NOMO-1 treated with dmso at 0.1 percent for 144 hours (cell line): ENCODE measurements at regions not wholly inside any gene's neighbourhood (a gene's known extent, or its start where the extent isn't known, plus 50 kb on each side); places are given as distances from the start of the nearest gene placed in this dataset.
A peak's percentile ranks its signal among the peaks of the same experiment; 100 is the strongest.
"Not testable (repeated sequence)": the region's sequence is repeated elsewhere in the genome, so short reads cannot be mapped to it uniquely, and the experiment has no call there.

Experiments
- DNase-seq: peaks from one replicate; lab custom pipeline; 2025; ENCODE audit not compliant: unreplicated experiment; lab: John Stamatoyannopoulos, UW

GRCh38 chr5:126054577-126055347, 368.4 kb upstream of the GRAMD2B start:
- DNase-seq, result no peak

GRCh38 chr5:126055348-126055729, 367.9 kb upstream of the GRAMD2B start:
- DNase-seq, result no peak

GRCh38 chr5:126056352-126056751, 366.9 kb upstream of the GRAMD2B start:
- no peak for DNase-seq

- no peak for DNase-seq
Measured at GRCh38 chr5:126056851-126057622, 366.2 kb upstream of the GRAMD2B start.

- DNase-seq, result not testable (repeated sequence)
Measured at GRCh38 chr5:126058392-126058791, 364.8 kb upstream of the GRAMD2B start.

GRCh38 chr5:126062398-126063221, 360.6 kb upstream of the GRAMD2B start:
- no peak for DNase-seq

GRCh38 chr5:126065061-126065460, 358.1 kb upstream of the GRAMD2B start:
- DNase-seq, result no peak

- peak; percentile 36 for DNase-seq
Measured at GRCh38 chr5:126066836-126067235, 356.4 kb upstream of the GRAMD2B start.

GRCh38 chr5:126067404-126067803, 355.8 kb upstream of the GRAMD2B start:
- DNase-seq, result no peak

- no peak for DNase-seq
Measured at GRCh38 chr5:126069329-126069728, 353.9 kb upstream of the GRAMD2B start.

GRCh38 chr5:126070481-126070880, 352.7 kb upstream of the GRAMD2B start:
- DNase-seq, result no peak

- no peak for DNase-seq
Measured at GRCh38 chr5:126074538-126074937, 348.7 kb upstream of the GRAMD2B start.

- no peak for DNase-seq
Measured at GRCh38 chr5:126079266-126079665, 343.9 kb upstream of the GRAMD2B start.

GRCh38 chr5:126081209-126081608, 342.0 kb upstream of the GRAMD2B start:
- no peak for DNase-seq

GRCh38 chr5:126093041-126093440, 330.2 kb upstream of the GRAMD2B start:
- no peak for DNase-seq

- no peak for DNase-seq
Measured at GRCh38 chr5:126093718-126094117, 329.5 kb upstream of the GRAMD2B start.

- DNase-seq, result no peak
Measured at GRCh38 chr5:126094991-126095390, 328.2 kb upstream of the GRAMD2B start.

GRCh38 chr5:126096442-126097006, 326.7 kb upstream of the GRAMD2B start:
- DNase-seq, result no peak

GRCh38 chr5:126097876-126098275, 325.3 kb upstream of the GRAMD2B start:
- DNase-seq, result no peak

- DNase-seq, result no peak
Measured at GRCh38 chr5:126098330-126099017, 324.7 kb upstream of the GRAMD2B start.

- no peak for DNase-seq
Measured at GRCh38 chr5:126099077-126099476, 324.1 kb upstream of the GRAMD2B start.
